HepG2 (cell line): ENCODE measurements at regions not wholly inside any gene's neighbourhood (a gene's known extent, or its start where the extent isn't known, plus 50 kb on each side); places are given as distances from the start of the nearest gene placed in this dataset.
A peak's percentile ranks its signal among the peaks of the same experiment; 100 is the strongest.

Source experiments
- ATAC-seq: fragments of 200-7000 bp; cut with Tn5 transposase; 3 replicates; pipeline ENCODE4 v1.9.1; 2020; ENCODE audit warnings: mild to moderate bottlenecking, moderate library complexity
- BruUV-seq: library from RNA; stranded (reverse); fragments of 400-500 nt; replicated peaks from 2 replicates; lab custom pipeline; 2021; lab: Mats Ljungman, UMichigan
- CTCF ChIA-PET: fragments of 300-600 bp; formaldehyde crosslinking; extraction: SDS; loops from one replicate; lab custom pipeline; 2021; ENCODE audit warnings: low total read pairs, inconsistent platforms, low intra/inter-chr PET ratio; lab: Yijun Ruan, JAX
- POLR2A ChIA-PET: fragments of 350-600 bp; sonication (Branson Sonifier 250); formaldehyde crosslinking; loops from one replicate; lab custom pipeline; 2020; ENCODE audit warnings: antibody characterized with exemption, inconsistent platforms; lab: Yijun Ruan, JAX
- DNase-seq: peaks from one replicate; pipeline ENCODE4 v3.0.0-alpha.2; 2015; ENCODE audit warnings: low spot score
- FAIRE-seq: peaks from 3 replicates; lab custom pipeline; 2011; peaks lifted over from hg19 to GRCh38; lab: Jason Lieb, UNC
- H2AFZ ChIP-seq: one replicate; pipeline ENCODE4 v1.6.1; 2011; ENCODE audit warnings: low read length, inconsistent platforms
- H3K27ac ChIP-seq: fragments of 300-600 bp; 3 replicates; pipeline ENCODE4 v1.8.0; 2011; ENCODE audit warnings: mixed run types, mild to moderate bottlenecking, mixed read lengths, low read length, inconsistent platforms; ENCODE audit not compliant: insufficient read depth; ENCODE audit errors: extremely low read length
- H3K27me3 ChIP-seq, 2 experiments: fragments of 200-600 bp in 1 of 2; 2 replicates in 1 of 2; 3 replicates in 1 of 2; pipeline versions ENCODE4 v1.6.0 to v1.8.0; 2011; ENCODE audit warnings: low read length in 2 of 2, mild to moderate bottlenecking in 2 of 2, moderate library complexity in 2 of 2, inconsistent platforms in 1 of 2; ENCODE audit not compliant: insufficient read depth in 2 of 2, control insufficient read depth in 1 of 2
- H3K36me3 ChIP-seq, 2 experiments: fragments of 200-600 bp in 1 of 2; replicated peaks in 1 of 2; 2 replicates in 1 of 2; 3 replicates in 1 of 2; pipeline versions ENCODE4 v1.5.1 to v1.8.0; 2011; ENCODE audit warnings: low read length in 2 of 2, inconsistent platforms in 1 of 2; ENCODE audit not compliant: insufficient read depth in 2 of 2, control insufficient read depth in 1 of 2
- H3K4me1 ChIP-seq: 2 replicates; pipeline ENCODE4 v1.5.1; 2012; ENCODE audit warnings: low read length, inconsistent platforms; ENCODE audit not compliant: insufficient read depth
- H3K4me2 ChIP-seq: 2 replicates; pipeline ENCODE4 v1.6.0; 2011; ENCODE audit warnings: low read depth, low read length, inconsistent platforms
- H3K4me3 ChIP-seq, 3 experiments: fragments of 200-600 bp in 1 of 3; sonication (generic), shearing (Covaris generic) in 1 of 3; replicated peaks in 1 of 3; 2 replicates each; pipeline ENCODE4 v1.5.1; 2011 to 2016; ENCODE audit warnings: low read length in 3 of 3, inconsistent platforms in 2 of 3, low read depth in 2 of 3, mild to moderate bottlenecking in 2 of 3, control low read depth in 1 of 3, mixed read lengths in 1 of 3; ENCODE audit not compliant: insufficient read depth in 1 of 3
- H3K79me2 ChIP-seq: one replicate; pipeline ENCODE4 v1.6.1; 2011; ENCODE audit warnings: low read length, inconsistent platforms; ENCODE audit not compliant: insufficient read depth
- H3K9ac ChIP-seq: 2 replicates; pipeline ENCODE4 v1.6.0; 2011; ENCODE audit warnings: mild to moderate bottlenecking, low read depth, low read length, inconsistent platforms; ENCODE audit not compliant: insufficient read depth
- H3K9me3 ChIP-seq: 2 replicates; pipeline ENCODE4 v1.5.1; 2012; ENCODE audit warnings: mild to moderate bottlenecking, low read length
- H4K20me1 ChIP-seq: 2 replicates; pipeline ENCODE4 v1.6.0; 2011; ENCODE audit warnings: inconsistent platforms, mild to moderate bottlenecking, low read length, moderate library complexity; ENCODE audit not compliant: insufficient read depth
- CCDC6 ChIP-seq: sonication (generic); formaldehyde crosslinking; IDR thresholded peaks from 2 replicates; pipeline ENCODE4 v1.8.1; 2022; ENCODE audit warnings: mild to moderate bottlenecking, missing genetic modification reagents, moderate library complexity
- CHD2 ChIP-seq: IDR thresholded peaks from 2 replicates; pipeline ENCODE4 v1.6.1; 2011; ENCODE audit warnings: low read depth, low read length, improper control_type of control experiment
- CREB1 ChIP-seq, 2 experiments: fragments of 450-650 bp in 1 of 2; IDR thresholded peaks; 2 replicates each; pipeline ENCODE4 v1.6.1; 2016 to 2017; ENCODE audit warnings: control low read depth in 1 of 2, mild to moderate bottlenecking in 1 of 2, missing compliant biosample characterization in 1 of 2, missing genetic modification characterization in 1 of 2
- ERF ChIP-seq: IDR thresholded peaks from 2 replicates; pipeline ENCODE4 v1.6.1; 2018; ENCODE audit warnings: missing biosample characterization, missing genetic modification reagents
- JUN ChIP-seq: sonication (generic); formaldehyde crosslinking; IDR thresholded peaks from 2 replicates; pipeline ENCODE4 v1.4.0; 2020; ENCODE audit warnings: mild to moderate bottlenecking, missing genetic modification reagents
- PAWR ChIP-seq: sonication (generic); formaldehyde crosslinking; IDR thresholded peaks from 2 replicates; pipeline ENCODE4 v1.4.0; 2020; ENCODE audit warnings: missing genetic modification reagents, mild to moderate bottlenecking, borderline replicate concordance
- RFX3 ChIP-seq: IDR thresholded peaks from 2 replicates; pipeline ENCODE4 v1.6.1; 2016; ENCODE audit warnings: missing biosample characterization, missing genetic modification reagents
- SIX1 ChIP-seq: sonication (generic); formaldehyde crosslinking; IDR thresholded peaks from 2 replicates; pipeline ENCODE4 v1.4.0; 2020; ENCODE audit warnings: missing genetic modification reagents, borderline replicate concordance
- SMAD9 ChIP-seq: sonication (generic); formaldehyde crosslinking; IDR thresholded peaks from 2 replicates; pipeline ENCODE4 v1.5.1; 2020; ENCODE audit warnings: mild to moderate bottlenecking, missing genetic modification reagents
- SP2 ChIP-seq: sonication (generic); formaldehyde crosslinking; IDR thresholded peaks from 2 replicates; pipeline ENCODE4 v1.5.1; 2020; ENCODE audit warnings: mild to moderate bottlenecking, missing genetic modification reagents
- SRF ChIP-seq: IDR thresholded peaks from 2 replicates; pipeline ENCODE4 v1.6.1; 2011; ENCODE audit warnings: mild to moderate bottlenecking, low read depth, low read length, moderate library complexity
- ZFP41 ChIP-seq: sonication (generic); formaldehyde crosslinking; IDR thresholded peaks from 2 replicates; pipeline ENCODE4 v1.4.0; 2020; ENCODE audit warnings: mild to moderate bottlenecking, missing genetic modification reagents, borderline replicate concordance
- ZKSCAN5 ChIP-seq: sonication (generic); formaldehyde crosslinking; IDR thresholded peaks from 2 replicates; pipeline ENCODE4 v1.5.1; 2020; ENCODE audit warnings: mild to moderate bottlenecking, missing genetic modification reagents
- ZNF569 ChIP-seq: sonication (generic); formaldehyde crosslinking; IDR thresholded peaks from 2 replicates; pipeline ENCODE4 v1.5.0; 2020; ENCODE audit warnings: mild to moderate bottlenecking, missing genetic modification reagents, moderate library complexity, borderline replicate concordance
- ZNF674 ChIP-seq: sonication (generic); formaldehyde crosslinking; IDR thresholded peaks from 2 replicates; pipeline ENCODE4 v1.5.0; 2020; ENCODE audit warnings: low read depth, mild to moderate bottlenecking, missing genetic modification reagents
- ZNF788 ChIP-seq: sonication (generic); formaldehyde crosslinking; IDR thresholded peaks from 2 replicates; pipeline ENCODE4 v1.5.0; 2020; ENCODE audit warnings: mild to moderate bottlenecking, missing genetic modification reagents, borderline replicate concordance
- WGBS: methylation state at CpG from one replicate; pipeline ENCODE4 v1.1.6; 2017; ENCODE audit warnings: low lambda C conversion rate; 5-methylcytosine and 5-hydroxymethylcytosine counted together
- in situ Hi-C: cut with HindIII; loops from 2 replicates; pipeline ENCODE4 v1.10.0; 2017; ENCODE audit warnings: low pct_unique_long_range_greater_than_20kb; ENCODE audit not compliant: extremely low pct_ligation_motif_present
- intact Hi-C: fragments of 100-400 bp; cut with micrococcal nuclease; formaldehyde crosslinking; loops from one replicate; pipeline ENCODE4 v1.10.0; 2022; ENCODE audit not compliant: unreplicated experiment
- TF ChIP-seq, protein P1 (sequence below): sonication (generic); formaldehyde crosslinking; IDR thresholded peaks from 2 replicates; pipeline ENCODE4 v1.5.1; 2020; ENCODE audit warnings: missing genetic modification reagents, mild to moderate bottlenecking, borderline replicate concordance
- TF ChIP-seq, protein P2 (sequence below): conservative IDR thresholded peaks from 2 replicates; pipeline ENCODE4 v1.6.1; 2018; ENCODE audit warnings: missing genetic modification reagents

DNA sequence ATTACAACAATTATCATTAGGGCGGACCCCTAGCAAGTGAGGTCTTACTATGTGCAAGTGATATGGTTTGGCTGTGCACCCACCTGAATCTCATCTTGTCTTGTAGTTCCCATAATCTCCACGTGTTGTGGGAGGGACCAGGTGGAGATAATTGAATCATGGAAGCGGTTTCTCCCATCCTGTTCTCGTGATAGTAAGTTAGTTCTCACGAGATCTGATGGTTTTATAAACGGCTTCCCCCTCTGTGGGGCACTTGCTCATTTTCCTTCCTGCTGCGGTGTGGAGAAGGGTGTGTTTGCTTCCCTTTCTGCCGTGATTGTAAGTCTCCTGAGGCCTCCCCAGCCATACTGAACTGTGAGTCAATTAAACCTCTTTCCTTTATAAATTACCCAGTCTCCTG, 96.1 kb upstream of the CDK6 start:
- Histone ChIP-seq H3K4me3 (no peak overlapping the region), H3K27ac (no peak overlapping the region), H3K4me2 (no peak overlapping the region), H3K36me3 (no peaks in the 10 kb centered on the region), H3K79me2 (no peaks in the 10 kb centered on the region), H4K20me1 (no peaks in the 10 kb centered on the region), H3K4me1 (no peaks in the 10 kb centered on the region), H2AFZ (no peak overlapping the region), H3K27me3 (no peaks in the 10 kb centered on the region; a peak in 1 of 5 replicates), H3K9ac (no peak overlapping the region), H3K9me3 (no peaks in the 10 kb centered on the region)
- DNase-seq (no peak), FAIRE-seq (no peak), ATAC-seq (no peak)
- ChIA-PET CTCF (no interaction called here), POLR2A (no interaction called here)
- intact Hi-C loops (loop anchor here (5.0 kb wide), 1 partner anchor 35 kb away; no protein-coding TSS in a partner anchor), in situ Hi-C loops (no loop called here)
- 21% methylated on average over 8 of the region's 8 CpGs for WGBS
- BruUV-seq: no TSS peak
- TF ChIP-seq RFX3 (CRISPR knock-in tag) (no peak), CHD2 (0 out of 2 replicates have a peak, but pooled peaks have one; percentile 59)

DNA sequence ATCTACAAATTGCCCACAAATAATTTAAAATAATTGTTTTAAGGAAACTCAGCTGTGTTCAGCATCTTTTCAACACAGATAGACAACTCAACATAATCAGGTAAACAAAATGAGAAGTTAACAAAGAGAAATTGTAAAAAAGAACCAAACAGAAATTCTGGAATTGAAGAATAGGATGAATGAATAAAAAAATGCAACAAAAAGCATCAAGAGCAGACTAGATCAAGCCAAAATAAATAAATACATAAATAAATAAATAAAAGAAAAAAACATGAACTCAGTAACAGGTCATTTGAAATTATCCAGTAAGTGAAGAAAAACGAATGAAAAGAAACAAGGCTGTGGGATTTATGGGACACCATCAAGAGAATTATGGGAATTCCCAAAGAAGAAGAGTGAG, 94.0 kb upstream of the CDK6 start:
- no peak overlapping the region for H3K4me3 ChIP-seq
- intact Hi-C loops: loop anchor here (5.0 kb wide), 1 partner anchor 33 kb away; no protein-coding TSS in a partner anchor
- POLR2A ChIA-PET: no interaction called here
- peaks cover 16% of the 10 kb centered on the region for H3K4me1 ChIP-seq
- CTCF ChIA-PET: no interaction called here
- DNase-seq: no peak
- no peak overlapping the region for H3K9ac ChIP-seq
- H3K36me3 ChIP-seq: no peaks in the 10 kb centered on the region
- H3K9me3 ChIP-seq: no peaks in the 10 kb centered on the region
- no peak for ATAC-seq
- WGBS: 3% methylated on average over 1 of the region's 1 CpG
- no peak overlapping the region for H2AFZ ChIP-seq
- in situ Hi-C loops: no loop called here
- no TSS peak for BruUV-seq
- no peak overlapping the region for H3K27ac ChIP-seq
- H3K4me2 ChIP-seq: no peak overlapping the region
- no peaks in the 10 kb centered on the region; a peak in 1 of 5 replicates for H3K27me3 ChIP-seq
- no peaks in the 10 kb centered on the region for H3K79me2 ChIP-seq
- FAIRE-seq: no peak
- no peaks in the 10 kb centered on the region for H4K20me1 ChIP-seq
- TF ChIP-seq ZNF569 (CRISPR knock-in tag): no peak
- TF ChIP-seq SP2: no peak
- no peak for TF ChIP-seq CREB1 (IDR thresholded peaks at IDR 0.05)
- TF ChIP-seq CREB1 (CRISPR knock-in tag; IDR thresholded peaks at IDR 0.05): no peak
- TF ChIP-seq, protein P1, sequence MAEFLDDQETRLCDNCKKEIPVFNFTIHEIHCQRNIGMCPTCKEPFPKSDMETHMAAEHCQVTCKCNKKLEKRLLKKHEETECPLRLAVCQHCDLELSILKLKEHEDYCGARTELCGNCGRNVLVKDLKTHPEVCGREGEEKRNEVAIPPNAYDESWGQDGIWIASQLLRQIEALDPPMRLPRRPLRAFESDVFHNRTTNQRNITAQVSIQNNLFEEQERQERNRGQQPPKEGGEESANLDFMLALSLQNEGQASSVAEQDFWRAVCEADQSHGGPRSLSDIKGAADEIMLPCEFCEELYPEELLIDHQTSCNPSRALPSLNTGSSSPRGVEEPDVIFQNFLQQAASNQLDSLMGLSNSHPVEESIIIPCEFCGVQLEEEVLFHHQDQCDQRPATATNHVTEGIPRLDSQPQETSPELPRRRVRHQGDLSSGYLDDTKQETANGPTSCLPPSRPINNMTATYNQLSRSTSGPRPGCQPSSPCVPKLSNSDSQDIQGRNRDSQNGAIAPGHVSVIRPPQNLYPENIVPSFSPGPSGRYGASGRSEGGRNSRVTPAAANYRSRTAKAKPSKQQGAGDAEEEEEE (CRISPR knock-in tag): no peak
- no peak for TF ChIP-seq ZNF674 (CRISPR knock-in tag)
- no peak for TF ChIP-seq ZFP41 (CRISPR knock-in tag)
- no peak for TF ChIP-seq ERF
- no peak for TF ChIP-seq SMAD9 (CRISPR knock-in tag)
- TF ChIP-seq, protein P2, sequence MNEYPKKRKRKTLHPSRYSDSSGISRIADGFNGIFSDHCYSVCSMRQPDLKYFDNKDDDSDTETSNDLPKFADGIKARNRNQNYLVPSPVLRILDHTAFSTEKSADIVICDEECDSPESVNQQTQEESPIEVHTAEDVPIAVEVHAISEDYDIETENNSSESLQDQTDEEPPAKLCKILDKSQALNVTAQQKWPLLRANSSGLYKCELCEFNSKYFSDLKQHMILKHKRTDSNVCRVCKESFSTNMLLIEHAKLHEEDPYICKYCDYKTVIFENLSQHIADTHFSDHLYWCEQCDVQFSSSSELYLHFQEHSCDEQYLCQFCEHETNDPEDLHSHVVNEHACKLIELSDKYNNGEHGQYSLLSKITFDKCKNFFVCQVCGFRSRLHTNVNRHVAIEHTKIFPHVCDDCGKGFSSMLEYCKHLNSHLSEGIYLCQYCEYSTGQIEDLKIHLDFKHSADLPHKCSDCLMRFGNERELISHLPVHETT (CRISPR knock-in tag): no peak
- no peak for TF ChIP-seq ZNF788 (CRISPR knock-in tag)
- no peak for TF ChIP-seq JUN (CRISPR knock-in tag)
- no peak for TF ChIP-seq ZKSCAN5 (CRISPR knock-in tag)
- no peak for TF ChIP-seq CCDC6 (CRISPR knock-in tag)
- TF ChIP-seq SIX1 (CRISPR knock-in tag): no peak
- TF ChIP-seq SRF: no peak
- no peak for TF ChIP-seq PAWR (CRISPR knock-in tag)
